Right atrium auricular region (tissue), 2 donors: ENCODE measurements at regions not wholly inside any gene's neighbourhood (a gene's known extent, or its start where the extent isn't known, plus 50 kb on each side); places are given as distances from the start of the nearest gene placed in this dataset.
A peak's percentile ranks its signal among the peaks of the same experiment; 100 is the strongest.

Source experiments
- DNase-seq: peaks from one replicate; pipeline ENCODE4 v3.0.0-alpha.2; 2019; ENCODE audit warnings: low spot score
- H3K27ac ChIP-seq, 2 donors: fragments of 200-600 bp; sonication (generic); 1 replicate in 1 of 2; 2 replicates in 1 of 2; pipeline ENCODE4 v1.5.1; 2016 to 2019
- H3K27me3 ChIP-seq, 2 donors: fragments of 200-600 bp; sonication (generic); one replicate each; pipeline versions ENCODE4 v1.5.1 to v1.6.0; 2017 to 2019
- H3K36me3 ChIP-seq: fragments of 200-600 bp; sonication (generic); one replicate; pipeline ENCODE4 v1.5.1; 2016
- H3K4me1 ChIP-seq, 2 donors: fragments of 200-600 bp; sonication (generic); one replicate each; pipeline versions ENCODE4 v1.5.1 to v1.6.0; 2017 to 2019
- H3K4me3 ChIP-seq, 2 donors: fragments of 200-600 bp; sonication (generic); 1 replicate in 1 of 2; 2 replicates in 1 of 2; pipeline ENCODE4 v1.5.1; 2017 to 2019; ENCODE audit warnings: mild to moderate bottlenecking in 1 of 2, moderate library complexity in 1 of 2
- H3K9me3 ChIP-seq, 2 donors: fragments of 200-600 bp; sonication (generic); one replicate each; pipeline ENCODE4 v1.5.1; 2019
- CTCF ChIP-seq, 2 donors: fragments of 200-600 bp; sonication (generic); IDR thresholded peaks; one replicate each; pipeline ENCODE4 v1.5.1; 2019; ENCODE audit warnings: antibody characterized with exemption in 2 of 2

- Histone ChIP-seq H3K27ac (no peak overlapping the region), H3K4me3 (no peak overlapping the region), H3K4me1 (no peaks in the 10 kb centered on the region), H3K27me3 (no peaks in the 10 kb centered on the region), H3K36me3 (no peaks in the 10 kb centered on the region), H3K9me3 (no peaks in the 10 kb centered on the region)
- no peak for TF ChIP-seq CTCF (IDR thresholded peaks at IDR 0.05)
- DNase-seq: no peak
Measured at GRCh38 chr10:31095677-31096560, 64.3 kb upstream of the ZNF438 start.

- TF ChIP-seq CTCF (IDR thresholded peaks at IDR 0.05): no peak
- no peaks in the 10 kb centered on the region for H3K9me3 ChIP-seq
Measured at GRCh38 chr10:31098046-31098445, 66.4 kb upstream of the ZNF438 start.

GRCh38 chr10:31099094-31099493 is 67.4 kb upstream of the ZNF438 start:
- no peak overlapping the region for H3K4me3 ChIP-seq
- H3K27ac ChIP-seq: no peak overlapping the region
- H3K4me1 ChIP-seq: no peaks in the 10 kb centered on the region
- H3K9me3 ChIP-seq: no peaks in the 10 kb centered on the region
- no peaks in the 10 kb centered on the region for H3K36me3 ChIP-seq
- TF ChIP-seq CTCF (IDR thresholded peaks at IDR 0.05): no peak
- no peaks in the 10 kb centered on the region for H3K27me3 ChIP-seq
- DNase-seq: no peak

More at GRCh38 chr10:31098046-31098445, 66.4 kb upstream of the ZNF438 start:
- Histone ChIP-seq H3K36me3 (no peaks in the 10 kb centered on the region), H3K27ac (peak overlapping the region in 1 of 2 donors; percentile 44), H3K4me1 (no peaks in the 10 kb centered on the region), H3K4me3 (no peak overlapping the region), H3K27me3 (no peaks in the 10 kb centered on the region)
- DNase-seq: no peak

- Histone ChIP-seq H3K9me3 (no peaks in the 10 kb centered on the region), H3K4me3 (no peak overlapping the region), H3K27ac (no peak overlapping the region), H3K4me1 (no peaks in the 10 kb centered on the region), H3K27me3 (no peaks in the 10 kb centered on the region), H3K36me3 (no peaks in the 10 kb centered on the region)
- TF ChIP-seq CTCF (IDR thresholded peaks at IDR 0.05): no peak
- DNase-seq: no peak
Measured at GRCh38 chr10:31099664-31100063, 68.0 kb upstream of the ZNF438 start.

GRCh38 chr10:31100115-31100601 is 68.5 kb upstream of the ZNF438 start:
- Histone ChIP-seq H3K4me1 (no peaks in the 10 kb centered on the region), H3K4me3 (no peak overlapping the region), H3K9me3 (no peaks in the 10 kb centered on the region), H3K36me3 (no peaks in the 10 kb centered on the region), H3K27me3 (no peaks in the 10 kb centered on the region), H3K27ac (no peak overlapping the region)
- TF ChIP-seq CTCF (IDR thresholded peaks at IDR 0.05): no peak
- no peak for DNase-seq
